ENCODE measurements at regions not wholly inside any gene's neighbourhood (a gene's known extent, or its start where the extent isn't known, plus 50 kb on each side); places are given as distances from the start of the nearest gene placed in this dataset.

- no peak for DNase-seq
These were observed 359.4 kb upstream of the ARRDC3 start for GRCh38 chr5:91742550-91742949.

- DNase-seq = no peak
These were observed 358.8 kb upstream of the ARRDC3 start for GRCh38 chr5:91741764-91742505.

GRCh38 chr5:91730026-91730425, 346.9 kb upstream of the ARRDC3 start:
- no peak for DNase-seq

GRCh38 chr5:91727463-91727862, 344.3 kb upstream of the ARRDC3 start:
- DNase-seq = no peak

- no peak for DNase-seq
These were observed 339.8 kb upstream of the ARRDC3 start for GRCh38 chr5:91722736-91723467.

- DNase-seq = no peak
These were observed 329.6 kb upstream of the ARRDC3 start for GRCh38 chr5:91712718-91713117.

- DNase-seq = no peak
These were observed 324.4 kb upstream of the ARRDC3 start for GRCh38 chr5:91707521-91707841.

- DNase-seq = no peak
These were observed 323.8 kb upstream of the ARRDC3 start for GRCh38 chr5:91706785-91707520.

GRCh38 chr5:91703128-91703527, 320.0 kb upstream of the ARRDC3 start:
- no peak for DNase-seq

GRCh38 chr5:91699429-91699828, 316.3 kb upstream of the ARRDC3 start:
- no peak for DNase-seq

- no peak for DNase-seq
These were observed 308.5 kb upstream of the ARRDC3 start for GRCh38 chr5:91691592-91691991.

- no peak for DNase-seq
These were observed 307.8 kb upstream of the ARRDC3 start for GRCh38 chr5:91690921-91691320.

- no peak for DNase-seq
These were observed 304.3 kb upstream of the ARRDC3 start for GRCh38 chr5:91687430-91687829.

- no peak for DNase-seq
These were observed 301.5 kb upstream of the ARRDC3 start for GRCh38 chr5:91684625-91685024.

- no peak for DNase-seq
These were observed 287.4 kb upstream of the ARRDC3 start for GRCh38 chr5:91670563-91670962.

GRCh38 chr5:91670122-91670521, 287.0 kb upstream of the ARRDC3 start:
- DNase-seq = no peak

GRCh38 chr5:91668261-91668660, 285.1 kb upstream of the ARRDC3 start:
- no peak for DNase-seq

GRCh38 chr5:91652678-91653077, 269.6 kb upstream of the ARRDC3 start:
- DNase-seq = no peak

GRCh38 chr5:91651704-91652103, 268.6 kb upstream of the ARRDC3 start:
- DNase-seq = no peak

- no peak for DNase-seq
These were observed 262.2 kb upstream of the ARRDC3 start for GRCh38 chr5:91645347-91645746.

- no peak for DNase-seq
These were observed 260.7 kb upstream of the ARRDC3 start for GRCh38 chr5:91643797-91644196.

- DNase-seq = no peak
These were observed 259.5 kb upstream of the ARRDC3 start for GRCh38 chr5:91642581-91642980.

- peak; percentile 37 to 38 for DNase-seq
These were observed 258.7 kb upstream of the ARRDC3 start for GRCh38 chr5:91641730-91642350.

GRCh38 chr5:91639744-91640143, 256.6 kb upstream of the ARRDC3 start:
- no peak for DNase-seq
